AG10803 (cell line): ENCODE measurements at regions not wholly inside any gene's neighbourhood (a gene's known extent, or its start where the extent isn't known, plus 50 kb on each side); places are given as distances from the start of the nearest gene placed in this dataset.
A peak's percentile ranks its signal among the peaks of the same experiment; 100 is the strongest.

Experiments used
- DNase-seq: peaks from one replicate; pipeline ENCODE4 v3.0.0; 2010; ENCODE audit warnings: low read depth
- H3K4me3 ChIP-seq: 2 replicates; pipeline ENCODE4 v1.5.1; 2011; ENCODE audit warnings: mild to moderate bottlenecking, low read length, control low read depth
- TF ChIP-seq, protein P1 (sequence below): conservative IDR thresholded peaks from 2 replicates; pipeline ENCODE4 v1.5.1; 2011; ENCODE audit warnings: mild to moderate bottlenecking, low read length, control low read depth, inconsistent platforms

DNA sequence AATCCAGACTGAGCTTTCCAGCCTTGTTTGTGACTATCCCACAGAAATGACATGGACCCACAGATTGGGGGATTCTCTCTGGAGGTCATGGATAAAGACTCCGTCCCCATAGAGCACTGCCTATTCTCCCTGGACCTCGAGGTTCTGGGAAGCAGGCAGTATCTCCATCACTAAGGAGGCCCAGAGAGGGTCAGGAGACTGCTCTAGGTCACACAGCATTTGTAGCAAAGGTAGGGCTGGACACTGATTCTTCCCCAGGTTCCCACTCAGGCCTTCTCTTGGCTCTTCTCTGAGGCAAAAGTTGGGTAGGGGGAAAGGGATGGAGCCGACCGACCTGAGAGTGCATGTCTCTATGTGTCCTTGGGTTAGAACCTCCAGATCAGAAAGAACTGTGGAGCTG, 80.9 kb downstream of the PTPRS start:
- TF ChIP-seq, protein P1, sequence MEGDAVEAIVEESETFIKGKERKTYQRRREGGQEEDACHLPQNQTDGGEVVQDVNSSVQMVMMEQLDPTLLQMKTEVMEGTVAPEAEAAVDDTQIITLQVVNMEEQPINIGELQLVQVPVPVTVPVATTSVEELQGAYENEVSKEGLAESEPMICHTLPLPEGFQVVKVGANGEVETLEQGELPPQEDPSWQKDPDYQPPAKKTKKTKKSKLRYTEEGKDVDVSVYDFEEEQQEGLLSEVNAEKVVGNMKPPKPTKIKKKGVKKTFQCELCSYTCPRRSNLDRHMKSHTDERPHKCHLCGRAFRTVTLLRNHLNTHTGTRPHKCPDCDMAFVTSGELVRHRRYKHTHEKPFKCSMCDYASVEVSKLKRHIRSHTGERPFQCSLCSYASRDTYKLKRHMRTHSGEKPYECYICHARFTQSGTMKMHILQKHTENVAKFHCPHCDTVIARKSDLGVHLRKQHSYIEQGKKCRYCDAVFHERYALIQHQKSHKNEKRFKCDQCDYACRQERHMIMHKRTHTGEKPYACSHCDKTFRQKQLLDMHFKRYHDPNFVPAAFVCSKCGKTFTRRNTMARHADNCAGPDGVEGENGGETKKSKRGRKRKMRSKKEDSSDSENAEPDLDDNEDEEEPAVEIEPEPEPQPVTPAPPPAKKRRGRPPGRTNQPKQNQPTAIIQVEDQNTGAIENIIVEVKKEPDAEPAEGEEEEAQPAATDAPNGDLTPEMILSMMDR = no peak
- H3K4me3 ChIP-seq = no peak overlapping the region
- DNase-seq = no peak

DNA sequence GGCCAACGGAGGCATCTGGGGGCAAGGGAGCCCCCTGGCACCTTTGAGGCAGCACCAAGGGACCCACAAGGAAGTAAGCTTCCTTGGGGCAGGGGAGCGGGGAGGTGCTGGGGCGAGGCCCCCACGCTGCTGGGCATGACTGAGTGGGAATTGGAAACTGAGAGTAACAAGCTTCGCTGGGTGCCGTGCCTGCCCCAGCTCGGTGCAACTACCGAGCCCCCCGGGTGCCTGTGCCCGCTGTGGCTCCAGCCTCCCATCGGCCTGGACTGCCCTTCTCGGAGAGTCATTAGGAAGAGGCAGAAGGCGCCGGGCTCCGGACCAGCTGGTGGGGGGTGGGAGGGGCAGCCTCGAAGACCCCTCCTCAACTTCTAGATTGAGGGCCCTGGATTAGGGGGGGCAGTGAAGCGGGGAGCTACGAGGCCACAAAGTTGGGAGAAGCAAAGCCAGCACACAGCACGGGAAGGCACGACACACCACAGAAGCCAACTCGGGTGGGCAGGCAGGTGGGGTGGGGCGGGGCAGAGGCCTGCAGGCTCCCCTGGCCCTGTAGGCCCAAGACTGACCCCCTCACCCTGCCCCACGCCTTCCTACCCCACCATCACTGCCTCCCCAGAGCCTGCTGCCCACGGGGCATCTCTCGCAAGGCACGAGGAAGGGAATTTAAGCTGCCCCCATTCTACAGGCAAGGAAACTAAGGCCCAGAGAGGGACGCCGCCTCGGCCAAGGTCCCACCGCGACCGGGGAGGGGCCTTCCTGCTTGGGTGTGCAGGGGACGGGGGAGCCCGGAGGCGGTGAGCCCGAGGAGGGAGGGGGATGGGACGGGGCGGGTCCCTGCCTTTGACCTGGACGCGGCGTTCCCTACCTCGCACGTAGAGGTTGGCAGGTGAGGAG, 83.2 kb downstream of the PTPRS start:
- TF ChIP-seq, protein P1 = no peak
- DNase-seq = no peak
- H3K4me3 ChIP-seq = no peak overlapping the region

DNA sequence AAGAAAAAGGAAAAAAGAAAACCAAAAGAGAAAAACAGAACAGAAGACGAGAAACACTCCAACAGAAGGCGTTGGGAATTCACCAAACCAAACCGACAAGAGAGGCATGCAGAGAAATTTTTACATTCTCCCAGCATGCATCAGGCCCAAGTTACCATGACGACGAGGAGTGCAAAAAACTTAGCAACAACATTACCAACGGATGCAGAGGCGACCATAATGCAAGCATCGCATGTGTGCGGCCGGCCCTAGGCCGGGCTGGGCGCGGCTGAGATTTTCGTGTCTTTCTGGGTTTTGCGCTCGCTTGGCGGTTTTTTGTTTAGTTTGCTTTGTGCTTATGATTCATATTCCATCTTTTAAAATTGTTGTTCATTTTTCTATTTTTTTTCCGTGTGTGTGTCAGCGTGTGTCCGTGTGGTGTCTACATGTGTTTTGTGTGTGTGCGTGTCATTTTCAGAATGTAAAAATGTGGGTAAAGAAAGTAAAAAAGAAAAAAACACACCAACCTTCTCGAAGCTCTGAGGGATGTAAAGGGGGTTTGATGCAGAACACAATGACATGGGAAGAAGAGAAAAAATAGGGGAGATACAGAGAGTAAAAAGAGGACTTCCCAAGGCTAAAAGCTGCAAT, 84.9 kb downstream of the PTPRS start:
- no peak overlapping the region for H3K4me3 ChIP-seq
- TF ChIP-seq, protein P1 = no peak
- DNase-seq = no peak

DNA sequence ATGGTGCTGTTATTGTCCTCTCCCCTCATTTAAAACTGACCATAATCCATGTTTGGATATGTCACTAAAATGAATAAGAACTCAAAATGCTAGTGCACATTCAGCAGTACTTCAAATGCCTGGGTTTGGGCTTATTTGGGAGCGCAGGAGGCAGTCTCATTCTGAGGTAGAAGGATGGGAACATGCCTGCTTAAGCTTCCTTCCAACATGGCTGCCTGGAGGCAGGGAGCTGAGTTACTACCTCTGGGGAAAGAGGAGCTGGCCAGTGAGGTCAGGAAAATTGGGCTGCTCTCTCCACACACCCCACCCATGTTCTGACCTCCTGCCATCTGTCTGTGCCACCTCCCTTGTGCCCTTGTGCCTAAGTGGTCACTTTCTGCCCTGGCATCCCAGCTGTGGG, 85.7 kb downstream of the PTPRS start:
- no peak overlapping the region for H3K4me3 ChIP-seq
- DNase-seq = no peak
- TF ChIP-seq, protein P1 = no peak

DNA sequence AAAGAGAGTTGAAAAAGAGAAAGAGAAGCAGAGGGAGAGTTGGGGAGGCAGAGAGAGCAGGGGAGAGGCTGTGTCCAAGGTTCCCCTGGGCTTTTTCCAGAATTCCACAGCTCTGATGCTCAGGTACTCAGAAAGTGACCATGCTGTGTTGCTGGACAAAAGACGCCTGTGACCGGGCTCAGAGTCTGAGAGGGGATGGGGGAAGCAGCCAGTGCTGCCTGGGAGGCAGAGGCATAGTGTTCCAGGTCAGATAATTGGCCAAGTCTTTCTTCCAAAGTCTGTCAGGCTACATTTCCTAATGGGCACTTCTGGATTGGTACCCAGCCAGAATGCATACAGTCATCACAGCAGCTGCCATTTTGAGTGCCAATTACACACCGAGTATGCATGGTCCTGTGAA, 86.1 kb downstream of the PTPRS start:
- DNase-seq = no peak
- TF ChIP-seq, protein P1 = no peak
- no peak overlapping the region for H3K4me3 ChIP-seq

DNA sequence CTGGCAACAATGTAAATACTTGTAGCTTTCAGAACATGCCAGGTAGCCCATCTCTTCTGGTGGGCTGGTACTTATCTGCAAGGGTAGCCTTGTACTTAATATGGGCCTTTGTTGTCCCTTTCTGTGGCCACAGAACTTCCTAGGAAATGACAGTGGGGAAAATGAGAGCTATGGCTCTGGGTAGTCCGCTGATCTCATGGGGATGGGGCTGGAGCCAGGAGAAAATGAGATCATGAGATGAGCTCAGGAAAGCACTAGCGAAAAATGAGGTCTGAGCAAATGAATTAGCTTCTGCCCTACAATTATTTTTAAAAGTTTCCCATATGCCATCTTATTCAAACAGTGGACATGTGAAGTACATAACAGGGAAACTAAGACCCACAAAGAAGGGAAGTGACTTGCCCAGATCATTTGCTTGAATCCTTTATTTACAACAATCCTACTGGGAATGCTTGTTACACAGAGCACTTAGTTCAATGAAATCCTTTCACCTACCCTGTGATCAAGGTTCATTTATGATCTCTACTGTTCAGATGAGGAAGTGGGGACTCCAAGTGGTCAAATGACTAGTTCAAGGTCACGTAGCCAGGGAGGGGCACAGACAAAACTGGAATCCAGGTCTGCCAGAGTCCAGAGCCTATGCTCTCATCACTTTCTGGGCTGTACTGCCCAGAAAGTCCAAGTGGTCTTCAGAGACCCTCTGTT, 87.1 kb downstream of the PTPRS start:
- TF ChIP-seq, protein P1 = no peak
- peak; percentile 18 for DNase-seq

More for the DNA sequence above, 87.1 kb downstream of the PTPRS start:
- H3K4me3 ChIP-seq = no peak overlapping the region
